CD14-positive monocyte (primary cell): ENCODE measurements at regions not wholly inside any gene's neighbourhood (a gene's known extent, or its start where the extent isn't known, plus 50 kb on each side); places are given as distances from the start of the nearest gene placed in this dataset.

Experiments used
- DNase-seq, 3 donors: peaks; one replicate each; pipeline ENCODE4 v3.0.0-alpha.2; 2011 to 2022
- H2AFZ ChIP-seq: 2 replicates; pipeline ENCODE4 v1.6.0; 2012; ENCODE audit warnings: mild to moderate bottlenecking, low read depth, low read length, inconsistent platforms; ENCODE audit not compliant: insufficient read depth, poor library complexity, severe bottlenecking
- H3K27ac ChIP-seq, 2 donors: 1 replicate in 1 of 2; 2 replicates in 1 of 2; pipeline ENCODE4 v1.5.1; 2012 to 2013; ENCODE audit warnings: low read length in 2 of 2, control low read depth in 1 of 2, inconsistent platforms in 1 of 2, low read depth in 1 of 2, mild to moderate bottlenecking in 1 of 2
- H3K27me3 ChIP-seq, 2 donors: one replicate each; pipeline versions ENCODE4 v1.6.0 to v1.6.1; 2011 to 2013; ENCODE audit warnings: low read length in 2 of 2; ENCODE audit not compliant: control insufficient read depth in 2 of 2, insufficient read depth in 2 of 2
- H3K36me3 ChIP-seq, 2 donors: replicated peaks in 1 of 2; 1 replicate in 1 of 2; 2 replicates in 1 of 2; pipeline versions ENCODE4 v1.5.1 to v1.6.1; 2012 to 2013; ENCODE audit warnings: low read length in 2 of 2, control low read depth in 1 of 2, inconsistent platforms in 1 of 2, mild to moderate bottlenecking in 1 of 2; ENCODE audit not compliant: insufficient read depth in 2 of 2, control insufficient read depth in 1 of 2
- H3K4me1 ChIP-seq, 2 donors: 1 replicate in 1 of 2; 2 replicates in 1 of 2; pipeline versions ENCODE4 v1.5.1 to v1.6.1; 2012 to 2013; ENCODE audit warnings: low read length in 2 of 2, control low read depth in 1 of 2, inconsistent platforms in 1 of 2, mild to moderate bottlenecking in 1 of 2, moderate library complexity in 1 of 2; ENCODE audit not compliant: insufficient read depth in 2 of 2, control insufficient read depth in 1 of 2
- H3K4me2 ChIP-seq: replicated peaks from 2 replicates; pipeline ENCODE3; 2012; ENCODE audit warnings: low read length, moderate library complexity, mild to moderate bottlenecking; ENCODE audit not compliant: poor library complexity, severe bottlenecking; ENCODE audit errors: extremely low read depth
- H3K4me3 ChIP-seq, 3 experiments: fragments of 200-600 bp in 1 of 3; sonication (generic) in 1 of 3; replicated peaks in 1 of 3; 1 replicate in 2 of 3; 2 replicates in 1 of 3; pipeline ENCODE4 v1.5.1; 2011 to 2013; ENCODE audit warnings: low read length in 3 of 3, mild to moderate bottlenecking in 3 of 3, control low read depth in 2 of 3, low read depth in 2 of 3, inconsistent platforms in 1 of 3, moderate library complexity in 1 of 3
- H3K79me2 ChIP-seq: 2 replicates; pipeline ENCODE4 v1.6.0; 2012; ENCODE audit warnings: mild to moderate bottlenecking, control low read depth, inconsistent platforms, low read length, moderate library complexity; ENCODE audit not compliant: insufficient read depth
- H3K9ac ChIP-seq: 2 replicates; pipeline ENCODE4 v1.6.0; 2017; ENCODE audit warnings: low read length, mild to moderate bottlenecking; ENCODE audit not compliant: insufficient read depth, poor library complexity, severe bottlenecking
- H3K9me3 ChIP-seq, 2 donors: replicated peaks in 1 of 2; 1 replicate in 1 of 2; 2 replicates in 1 of 2; pipeline versions ENCODE4 v1.5.1 to v1.6.1; 2012 to 2013; ENCODE audit warnings: low read length in 2 of 2, control low read depth in 1 of 2; ENCODE audit not compliant: control insufficient read depth in 1 of 2, insufficient read depth in 1 of 2
- H4K20me1 ChIP-seq: 2 replicates; pipeline ENCODE4 v1.6.0; 2012; ENCODE audit warnings: mild to moderate bottlenecking, low read length, control low read depth, moderate library complexity; ENCODE audit not compliant: insufficient read depth
- H3K27ac Mint-ChIP-seq, 7 donors: one replicate each; pipeline ENCODE4 v1.8.0; 2020; ENCODE audit warnings: mild to moderate bottlenecking in 7 of 7, mixed read lengths in 7 of 7, moderate library complexity in 6 of 7, inconsistent platforms in 2 of 7
- H3K27me3 Mint-ChIP-seq, 3 donors: one replicate each; pipeline ENCODE4 v1.8.0; 2021 to 2022; ENCODE audit warnings: low read depth in 3 of 3, mild to moderate bottlenecking in 3 of 3, mixed read lengths in 3 of 3, moderate library complexity in 3 of 3, inconsistent platforms in 1 of 3
- H3K36me3 Mint-ChIP-seq, 2 donors: one replicate each; pipeline ENCODE4 v1.8.0; 2020; ENCODE audit warnings: mixed read lengths in 2 of 2, inconsistent platforms in 1 of 2, mild to moderate bottlenecking in 1 of 2
- H3K4me1 Mint-ChIP-seq: one replicate; pipeline ENCODE4 v1.8.0; 2020; ENCODE audit warnings: mild to moderate bottlenecking, mixed read lengths
- H3K4me3 Mint-ChIP-seq, 2 donors: one replicate each; pipeline ENCODE4 v1.8.0; 2020; ENCODE audit warnings: mild to moderate bottlenecking in 2 of 2, mixed read lengths in 2 of 2, moderate library complexity in 1 of 2
- H3K9me3 Mint-ChIP-seq, 7 donors: one replicate each; pipeline ENCODE4 v1.8.0; 2020 to 2022; ENCODE audit warnings: mixed read lengths in 7 of 7, mild to moderate bottlenecking in 6 of 7, moderate library complexity in 6 of 7, inconsistent platforms in 2 of 7
- CTCF ChIP-seq: fragments of 200-600 bp; IDR thresholded peaks from one replicate; pipeline ENCODE4 v1.8.0; 2022; ENCODE audit warnings: antibody characterized with exemption, mild to moderate bottlenecking
- WGBS: methylation state at CpG from one replicate; pipeline ENCODE4 v1.1.5; 2013; ENCODE audit warnings: missing lambda C conversion rate; ENCODE audit not compliant: insufficient coverage; 5-methylcytosine and 5-hydroxymethylcytosine counted together
- intact Hi-C, 2 donors: fragments of 100-400 bp; cut with micrococcal nuclease; formaldehyde crosslinking; loops; one replicate each; pipeline versions ENCODE4 v1.15.0 to v1.15.1; 2023

- Histone ChIP-seq H3K27me3 (no peaks in the 10 kb centered on the region), H3K9ac (no peak overlapping the region), H3K4me2 (no peak overlapping the region), H3K79me2 (no peaks in the 10 kb centered on the region), H3K36me3 (no peaks in the 10 kb centered on the region), H4K20me1 (no peaks in the 10 kb centered on the region), H3K27ac (no peak overlapping the region), H3K9me3 (peaks cover 0 to 21% of the 10 kb centered on the region in 2 donors), H3K4me1 (no peaks in the 10 kb centered on the region), H3K4me3 (no peak overlapping the region), H2AFZ (no peak overlapping the region)
- no peak overlapping the region for H3K4me3 Mint-ChIP-seq
- no peak for TF ChIP-seq CTCF
- DNase-seq, result no peak
- intact Hi-C loops, result no loop called here
- H3K27me3 Mint-ChIP-seq, result no peaks in the 10 kb centered on the region
- no peak overlapping the region for H3K27ac Mint-ChIP-seq
- no peaks in the 10 kb centered on the region for H3K36me3 Mint-ChIP-seq
- no peaks in the 10 kb centered on the region for H3K4me1 Mint-ChIP-seq
- peaks cover 0 to 15% (median 5%) of the 10 kb centered on the region in 7 donors for H3K9me3 Mint-ChIP-seq
- 88% methylated on average over 16 of the region's 31 CpGs for WGBS
Measured at GRCh38 chr5:118033686-118034338, 954.5 kb downstream of the DTWD2 start.

GRCh38 chr5:118029807-118030206, 958.5 kb downstream of the DTWD2 start:
- Histone ChIP-seq H4K20me1 (no peaks in the 10 kb centered on the region), H3K36me3 (no peaks in the 10 kb centered on the region), H3K9me3 (peaks cover 0 to 21% of the 10 kb centered on the region in 2 donors), H2AFZ (no peak overlapping the region), H3K4me2 (no peak overlapping the region), H3K27me3 (no peaks in the 10 kb centered on the region), H3K79me2 (no peaks in the 10 kb centered on the region), H3K9ac (no peak overlapping the region), H3K4me1 (no peaks in the 10 kb centered on the region), H3K27ac (no peak overlapping the region), H3K4me3 (no peak overlapping the region)
- DNase-seq, result no peak
- WGBS, result no CpG with 5 or more reads among the region's 1 CpG
- no peak overlapping the region for H3K4me3 Mint-ChIP-seq
- no peaks in the 10 kb centered on the region for H3K27me3 Mint-ChIP-seq
- H3K4me1 Mint-ChIP-seq, result no peaks in the 10 kb centered on the region
- H3K9me3 Mint-ChIP-seq, result peaks cover 0 to 15% (median 5%) of the 10 kb centered on the region in 7 donors
- H3K36me3 Mint-ChIP-seq, result no peaks in the 10 kb centered on the region
- no peak for TF ChIP-seq CTCF
- intact Hi-C loops, result no loop called here
- H3K27ac Mint-ChIP-seq, result no peak overlapping the region
